Neural cell (in vitro differentiated cells): ENCODE measurements at regions not wholly inside any gene's neighbourhood (a gene's known extent, or its start where the extent isn't known, plus 50 kb on each side); places are given as distances from the start of the nearest gene placed in this dataset.

Source experiments
- CTCF ChIP-seq: fragments of 450-650 bp; IDR thresholded peaks from 2 replicates; pipeline ENCODE4 v1.5.1; 2014; ENCODE audit warnings: antibody characterized with exemption, mild to moderate bottlenecking, moderate library complexity; ENCODE audit not compliant: poor library complexity, severe bottlenecking
- EZH2 ChIP-seq: fragments of 200-600, 300-800 bp; shearing (Covaris generic), sonication (generic); IDR thresholded peaks from 2 replicates; pipeline ENCODE4 v1.6.1; 2014; ENCODE audit warnings: antibody characterized with exemption, low read length, borderline replicate concordance, mild to moderate bottlenecking; ENCODE audit not compliant: insufficient read depth, poor library complexity, severe bottlenecking
- POLR2AphosphoS5 ChIP-seq: IDR thresholded peaks from 2 replicates; pipeline ENCODE4 v1.6.1; 2012
- TAF1 ChIP-seq: IDR thresholded peaks from 2 replicates; pipeline ENCODE4 v1.6.1; 2012; ENCODE audit warnings: low read depth

DNA sequence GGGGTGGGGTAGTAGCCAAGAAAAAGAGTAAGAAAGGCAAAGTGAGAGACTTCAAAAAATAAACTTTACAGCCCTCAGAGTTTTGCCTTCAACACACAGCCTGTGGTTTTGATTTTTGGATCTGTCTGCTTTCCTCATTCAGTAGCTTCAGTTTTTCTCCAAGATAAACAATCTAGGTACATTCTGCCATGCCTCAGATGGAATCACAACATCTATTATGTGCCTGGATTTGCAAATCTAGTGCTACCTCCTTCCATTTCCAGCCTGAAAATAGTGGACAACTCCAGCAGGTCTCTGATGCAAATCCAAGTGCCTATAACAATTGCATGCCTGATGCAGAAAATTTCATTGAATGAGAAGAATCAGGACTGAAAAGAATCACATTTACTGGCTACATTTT is 206.6 kb upstream of the GUCY1A2 start:
- TF ChIP-seq EZH2 = no peak
- no peak for TF ChIP-seq CTCF
- no peak for TF ChIP-seq TAF1
- no peak for TF ChIP-seq POLR2AphosphoS5
